Stimulated activated CD8-positive, alpha-beta memory T cell treated with anti-CD3 and anti-CD28 coated beads, Interleukin-15, amount 100 ng/mL, for 1 hour (primary cell): ENCODE measurements at regions not wholly inside any gene's neighbourhood (a gene's known extent, or its start where the extent isn't known, plus 50 kb on each side); places are given as distances from the start of the nearest gene placed in this dataset.
"Not testable (repeated sequence)": the region's sequence is repeated elsewhere in the genome, so short reads cannot be mapped to it uniquely, and the experiment has no call there.

Source experiments
- DNase-seq: peaks from one replicate; pipeline ENCODE4 v3.0.0-alpha.2; 2020; ENCODE audit warnings: low read depth

- no peak for DNase-seq
Measured at GRCh38 chr4:43619219-43619618, 726.7 kb downstream of the GRXCR1 start.

GRCh38 chr4:43637893-43638292, 745.4 kb downstream of the GRXCR1 start:
- not testable (repeated sequence) for DNase-seq

- no peak for DNase-seq
Measured at GRCh38 chr4:43651991-43652390, 759.5 kb downstream of the GRXCR1 start.

GRCh38 chr4:43659547-43659946, 767.0 kb downstream of the GRXCR1 start:
- not testable (repeated sequence) for DNase-seq

GRCh38 chr4:43672265-43672885, 776.2 kb downstream of the KCTD8 start:
- not testable (repeated sequence) for DNase-seq

GRCh38 chr4:43680421-43680820, 768.2 kb downstream of the KCTD8 start:
- no peak for DNase-seq

GRCh38 chr4:43682551-43682950, 766.1 kb downstream of the KCTD8 start:
- DNase-seq = no peak

- DNase-seq = no peak
Measured at GRCh38 chr4:43690116-43690515, 758.5 kb downstream of the KCTD8 start.

GRCh38 chr4:43693876-43694275, 754.7 kb downstream of the KCTD8 start:
- DNase-seq = no peak

- DNase-seq = no peak
Measured at GRCh38 chr4:43709443-43709842, 739.2 kb downstream of the KCTD8 start.

GRCh38 chr4:43716721-43717395, 731.8 kb downstream of the KCTD8 start:
- no peak for DNase-seq

- DNase-seq = no peak
Measured at GRCh38 chr4:43718369-43718768, 730.2 kb downstream of the KCTD8 start.

- DNase-seq = no peak
Measured at GRCh38 chr4:43732829-43733426, 715.7 kb downstream of the KCTD8 start.

- no peak for DNase-seq
Measured at GRCh38 chr4:43742083-43742482, 706.5 kb downstream of the KCTD8 start.

- no peak for DNase-seq
Measured at GRCh38 chr4:43754566-43754965, 694.0 kb downstream of the KCTD8 start.

- no peak for DNase-seq
Measured at GRCh38 chr4:43757147-43757546, 691.5 kb downstream of the KCTD8 start.

- DNase-seq = no peak
Measured at GRCh38 chr4:43758836-43759235, 689.8 kb downstream of the KCTD8 start.

- no peak for DNase-seq
Measured at GRCh38 chr4:43763029-43763610, 685.5 kb downstream of the KCTD8 start.

- no peak for DNase-seq
Measured at GRCh38 chr4:43765514-43765913, 683.1 kb downstream of the KCTD8 start.

GRCh38 chr4:43766648-43767047, 682.0 kb downstream of the KCTD8 start:
- no peak for DNase-seq

GRCh38 chr4:43776371-43776770, 672.2 kb downstream of the KCTD8 start:
- no peak for DNase-seq

- no peak for DNase-seq
Measured at GRCh38 chr4:43778187-43778915, 670.3 kb downstream of the KCTD8 start.
